Lower leg skin (tissue), 4 donors: ENCODE measurements at regions not wholly inside any gene's neighbourhood (a gene's known extent, or its start where the extent isn't known, plus 50 kb on each side); places are given as distances from the start of the nearest gene placed in this dataset.

Experiments
- DNase-seq, 2 donors: peaks; one replicate each; pipeline ENCODE4 v3.0.0-alpha.2; 2019; ENCODE audit warnings: low spot score in 2 of 2
- H3K4me3 ChIP-seq: fragments of 200-600 bp; sonication (generic); 2 replicates; pipeline ENCODE4 v1.5.1; 2017; ENCODE audit warnings: mild to moderate bottlenecking, low read depth; ENCODE audit not compliant: poor library complexity, severe bottlenecking
- POLR2A ChIP-seq, 2 donors: fragments of 450-650 bp; IDR thresholded peaks; one replicate each; pipeline ENCODE4 v1.6.1; 2016 to 2017; ENCODE audit warnings: antibody characterized with exemption in 2 of 2, mild to moderate bottlenecking in 1 of 2, moderate library complexity in 1 of 2
- WGBS, 2 donors: methylation state at CpG; one replicate each; pipeline ENCODE4 v1.1.5; 2018; 5-methylcytosine and 5-hydroxymethylcytosine counted together
- intact Hi-C: fragments of 100-400 bp; cut with DNase I; formaldehyde crosslinking; loops from one replicate; pipeline ENCODE4 v1.15.0; 2023; ENCODE audit warnings: low total_unique reads
- TF ChIP-seq, protein P1 (sequence below), 3 donors: fragments of 450-650 bp; IDR thresholded peaks; one replicate each; pipeline ENCODE4 v1.5.1; 2016; ENCODE audit warnings: antibody characterized with exemption in 3 of 3, mild to moderate bottlenecking in 3 of 3, moderate library complexity in 2 of 3

DNA sequence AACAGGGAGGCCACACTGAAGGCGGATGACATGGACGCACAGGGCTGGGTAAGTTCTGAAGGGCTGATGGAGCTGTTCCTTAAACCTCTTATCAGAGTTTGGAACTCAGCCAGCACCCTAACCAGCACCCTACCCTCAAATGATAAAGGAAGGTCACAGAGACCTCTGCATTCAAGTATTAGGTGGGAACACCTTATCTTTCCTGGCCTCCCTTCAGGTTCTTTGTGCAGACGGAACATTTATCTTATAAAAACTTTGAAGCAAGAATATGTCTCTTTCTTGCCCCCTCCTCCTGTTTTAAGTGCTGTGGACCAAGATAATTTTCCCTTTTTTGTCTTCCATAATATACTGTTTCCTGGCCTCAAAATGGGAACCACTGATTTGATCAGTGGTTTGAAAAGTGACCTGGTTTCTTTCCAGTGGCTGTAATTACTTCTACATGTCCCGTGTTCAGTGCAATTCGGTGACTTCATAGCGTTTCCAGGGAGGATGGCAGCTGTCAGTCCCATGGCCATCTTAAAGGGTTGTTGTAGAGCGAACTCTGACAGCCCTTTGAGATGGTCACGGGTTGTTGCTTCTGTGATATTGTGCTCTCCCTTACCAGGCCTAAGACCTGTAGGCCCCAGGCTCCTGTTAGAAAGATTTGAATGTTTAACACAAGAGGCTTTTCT, 213.2 kb upstream of the MYLIP start:
- WGBS, 2 donors, result 92 to 93% methylated on average over 8 of the region's 8 CpGs
- TF ChIP-seq POLR2A (IDR thresholded peaks at IDR 0.05), result no peak
- TF ChIP-seq, protein P1, sequence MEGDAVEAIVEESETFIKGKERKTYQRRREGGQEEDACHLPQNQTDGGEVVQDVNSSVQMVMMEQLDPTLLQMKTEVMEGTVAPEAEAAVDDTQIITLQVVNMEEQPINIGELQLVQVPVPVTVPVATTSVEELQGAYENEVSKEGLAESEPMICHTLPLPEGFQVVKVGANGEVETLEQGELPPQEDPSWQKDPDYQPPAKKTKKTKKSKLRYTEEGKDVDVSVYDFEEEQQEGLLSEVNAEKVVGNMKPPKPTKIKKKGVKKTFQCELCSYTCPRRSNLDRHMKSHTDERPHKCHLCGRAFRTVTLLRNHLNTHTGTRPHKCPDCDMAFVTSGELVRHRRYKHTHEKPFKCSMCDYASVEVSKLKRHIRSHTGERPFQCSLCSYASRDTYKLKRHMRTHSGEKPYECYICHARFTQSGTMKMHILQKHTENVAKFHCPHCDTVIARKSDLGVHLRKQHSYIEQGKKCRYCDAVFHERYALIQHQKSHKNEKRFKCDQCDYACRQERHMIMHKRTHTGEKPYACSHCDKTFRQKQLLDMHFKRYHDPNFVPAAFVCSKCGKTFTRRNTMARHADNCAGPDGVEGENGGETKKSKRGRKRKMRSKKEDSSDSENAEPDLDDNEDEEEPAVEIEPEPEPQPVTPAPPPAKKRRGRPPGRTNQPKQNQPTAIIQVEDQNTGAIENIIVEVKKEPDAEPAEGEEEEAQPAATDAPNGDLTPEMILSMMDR (IDR thresholded peaks at IDR 0.05), result no peak
- no peak overlapping the region for H3K4me3 ChIP-seq
- intact Hi-C loops, result no loop called here
- DNase-seq, result no peak

DNA sequence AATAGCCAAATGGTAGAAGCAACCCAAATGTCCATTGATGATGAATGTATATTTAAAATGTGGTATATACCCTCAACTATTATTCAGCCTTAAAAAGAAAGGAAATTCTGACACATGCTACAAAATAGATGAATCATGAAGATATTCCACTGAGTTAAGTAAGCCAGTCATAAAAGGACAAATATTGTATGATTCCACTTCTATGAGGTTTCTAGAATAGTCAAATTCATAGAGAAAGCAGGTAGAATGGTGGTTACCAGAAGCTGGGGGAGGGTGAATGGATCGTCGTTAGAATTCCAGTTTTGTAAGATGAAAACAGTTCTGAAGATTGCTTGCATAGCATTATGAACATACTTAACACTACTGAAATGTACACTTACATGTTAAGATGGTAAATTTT, 214.3 kb upstream of the MYLIP start:
- intact Hi-C loops, result no loop called here
- TF ChIP-seq, protein P1 (IDR thresholded peaks at IDR 0.05), result no peak
- no peak for TF ChIP-seq POLR2A (IDR thresholded peaks at IDR 0.05)
- WGBS, 2 donors, result 81 to 93% methylated on average over 2 of the region's 2 CpGs

DNA sequence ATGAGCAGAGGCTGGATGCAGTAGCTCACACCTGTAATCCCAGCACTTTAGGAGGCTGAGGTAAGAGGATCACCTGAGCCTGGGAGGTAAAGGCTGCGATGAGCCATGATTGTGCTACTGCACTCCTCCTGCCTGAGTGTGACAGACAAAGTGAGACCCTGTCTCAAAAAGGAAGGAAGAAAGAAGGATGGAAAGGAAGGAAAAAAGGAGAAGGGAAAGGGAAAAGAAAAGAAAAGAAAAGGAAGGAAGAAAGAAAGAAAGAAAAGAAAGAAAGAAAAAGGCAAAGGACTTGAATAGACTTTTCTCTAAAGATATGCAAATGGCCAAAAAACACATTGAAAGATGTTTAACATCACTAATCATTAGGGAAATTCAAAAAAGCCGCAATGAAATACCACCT, 215.3 kb upstream of the MYLIP start:
- H3K4me3 ChIP-seq, result no peak overlapping the region
- 97 to 98% methylated on average over 2 of the region's 2 CpGs for WGBS, 2 donors
- intact Hi-C loops, result no loop called here
- no peak for TF ChIP-seq POLR2A (IDR thresholded peaks at IDR 0.05)
- TF ChIP-seq, protein P1 (IDR thresholded peaks at IDR 0.05), result no peak
- no peak for DNase-seq

More for the DNA sequence above, 214.3 kb upstream of the MYLIP start:
- H3K4me3 ChIP-seq, result no peak overlapping the region
- no peak for DNase-seq

DNA sequence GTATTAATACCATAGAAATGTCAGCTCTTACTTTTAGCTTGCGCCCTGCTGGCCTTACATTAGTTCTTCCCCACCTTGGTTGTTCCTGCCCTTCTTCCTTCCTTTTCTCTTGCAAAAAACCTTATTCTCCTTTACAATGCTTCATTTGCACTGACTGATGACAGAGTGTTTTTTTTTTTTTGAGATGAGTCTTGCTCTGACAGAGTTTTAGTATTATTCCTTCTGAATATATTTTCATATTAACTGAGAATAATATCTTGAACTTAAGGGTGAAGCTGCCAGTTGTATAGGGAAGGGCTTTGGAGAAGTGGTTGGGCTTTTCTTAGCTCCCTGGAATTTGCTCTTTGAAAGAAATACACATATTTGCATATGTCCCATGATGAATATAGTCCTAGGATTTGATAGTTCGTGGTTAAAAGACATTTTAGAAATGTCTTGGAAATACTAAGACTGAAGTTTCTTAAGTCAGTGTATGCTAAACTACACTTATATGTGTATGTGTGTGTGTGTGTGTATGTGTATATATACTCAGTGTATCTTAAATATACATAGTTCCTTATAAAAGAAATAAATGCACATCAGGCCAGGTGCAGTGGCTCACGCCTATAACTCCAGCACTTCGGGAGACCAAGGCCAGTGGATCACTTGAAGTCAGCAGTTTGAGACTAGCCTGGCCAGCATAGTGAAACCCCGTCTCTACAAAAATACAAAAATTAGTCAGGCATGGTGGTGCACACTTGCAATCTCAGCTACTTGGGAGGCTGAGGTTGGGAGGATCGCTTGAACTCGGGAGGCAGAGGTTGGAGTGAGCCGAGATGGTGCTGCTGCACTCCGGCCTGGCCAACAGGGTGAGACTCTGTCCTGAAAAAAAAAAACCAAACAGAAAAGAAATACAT, 216.1 kb upstream of the MYLIP start:
- intact Hi-C loops, result no loop called here
- no peak for DNase-seq
- TF ChIP-seq, protein P1 (IDR thresholded peaks at IDR 0.05), result no peak
- no peak for TF ChIP-seq POLR2A (IDR thresholded peaks at IDR 0.05)
- WGBS, 2 donors, result 84 to 91% methylated on average over 9 of the region's 9 CpGs
- H3K4me3 ChIP-seq, result no peak overlapping the region

DNA sequence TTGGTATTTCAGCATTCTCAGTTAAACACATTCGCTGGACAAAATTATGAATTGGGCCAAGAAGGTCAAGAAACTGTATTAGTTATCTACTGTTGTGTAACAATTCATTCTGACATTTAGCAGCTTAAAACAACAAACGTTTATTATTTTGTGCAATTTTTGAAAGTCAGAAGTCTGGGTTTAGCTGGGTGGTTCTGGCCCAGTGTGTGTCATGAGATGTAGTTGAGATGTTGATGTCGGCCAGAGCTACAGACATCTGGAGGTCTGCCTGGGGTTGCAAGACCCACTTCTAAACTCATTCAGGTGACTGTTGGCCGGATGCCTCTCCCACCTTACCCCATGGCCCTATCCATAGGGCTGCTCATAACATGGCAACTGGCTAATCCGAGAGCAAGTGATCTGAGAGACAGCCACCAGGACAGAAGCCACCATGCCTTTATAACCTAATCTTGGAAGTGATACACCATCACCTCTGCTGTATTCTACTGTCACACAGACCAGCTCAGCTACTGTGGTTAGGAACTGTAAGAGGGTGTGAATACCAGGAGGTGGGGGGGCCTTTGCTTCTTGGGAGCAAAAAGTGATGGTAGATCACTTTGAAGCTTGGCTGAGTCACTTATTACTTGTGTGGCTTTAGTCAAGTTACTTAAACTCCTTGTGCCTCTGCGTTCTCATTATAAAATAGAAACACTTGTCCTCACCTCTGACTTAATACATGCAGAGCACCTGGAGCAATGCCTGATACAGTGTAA, 217.0 kb upstream of the MYLIP start:
- H3K4me3 ChIP-seq, result no peak overlapping the region
- no peak for DNase-seq
- intact Hi-C loops, result no loop called here
- WGBS, 2 donors, result 88 to 91% methylated on average over 6 of the region's 6 CpGs
- TF ChIP-seq POLR2A (IDR thresholded peaks at IDR 0.05), result no peak
- TF ChIP-seq, protein P1 (IDR thresholded peaks at IDR 0.05), result no peak
